GM18909 (cell line): ENCODE measurements at regions not wholly inside any gene's neighbourhood (a gene's known extent, or its start where the extent isn't known, plus 50 kb on each side); places are given as distances from the start of the nearest gene placed in this dataset.

Source experiments
- ATAC-seq: cut with Tn5 transposase; IDR thresholded peaks from one replicate; pipeline ENCODE4 v1.9.1; 2021; ENCODE audit warnings: mild to moderate bottlenecking; ENCODE audit not compliant: unreplicated experiment, poor library complexity

- ATAC-seq, result no peak
Observed at GRCh38 chr6:170163405-170164170, 127.3 kb downstream of the DLL1 start.

GRCh38 chr6:170162775-170163404 lies 128.0 kb downstream of the DLL1 start:
- no peak for ATAC-seq

GRCh38 chr6:170162011-170162774 lies 128.7 kb downstream of the DLL1 start:
- no peak for ATAC-seq

- ATAC-seq, result no peak
Observed at GRCh38 chr6:170160628-170161611, 130.0 kb downstream of the DLL1 start.

- no peak for ATAC-seq
Observed at GRCh38 chr6:170160031-170160627, 130.7 kb downstream of the DLL1 start.

GRCh38 chr6:170159022-170159965 lies 131.6 kb downstream of the DLL1 start:
- no peak for ATAC-seq

GRCh38 chr6:170158296-170159021 lies 132.4 kb downstream of the DLL1 start:
- ATAC-seq, result no peak

GRCh38 chr6:170157567-170158218 lies 133.2 kb downstream of the DLL1 start:
- no peak for ATAC-seq

- no peak for ATAC-seq
Observed at GRCh38 chr6:170156448-170157375, 134.2 kb downstream of the DLL1 start.

- no peak for ATAC-seq
Observed at GRCh38 chr6:170155464-170156196, 135.2 kb downstream of the DLL1 start.

GRCh38 chr6:170153436-170154319 lies 137.2 kb downstream of the DLL1 start:
- no peak for ATAC-seq

- no peak for ATAC-seq
Observed at GRCh38 chr6:170152989-170153388, 137.9 kb downstream of the DLL1 start.

GRCh38 chr6:170152124-170152926 lies 138.6 kb downstream of the DLL1 start:
- ATAC-seq, result no peak

GRCh38 chr6:170151804-170152123 lies 139.1 kb downstream of the DLL1 start:
- no peak for ATAC-seq
